HEK293 (cell line): ENCODE measurements at regions not wholly inside any gene's neighbourhood (a gene's known extent, or its start where the extent isn't known, plus 50 kb on each side); places are given as distances from the start of the nearest gene placed in this dataset.

Experiments used
- CTCF ChIP-seq: fragments of 450-650 bp; formaldehyde crosslinking; IDR thresholded peaks from 2 replicates; pipeline ENCODE4 v1.5.1; 2016; ENCODE audit warnings: missing biosample characterization, missing genetic modification characterization
- MYNN ChIP-seq: fragments of 450-650 bp; formaldehyde crosslinking; IDR thresholded peaks from 2 replicates; pipeline ENCODE4 v1.5.1; 2016; ENCODE audit warnings: missing biosample characterization, missing genetic modification characterization, borderline replicate concordance
- SALL2 ChIP-seq: fragments of 450-650 bp; formaldehyde crosslinking; IDR thresholded peaks from 2 replicates; pipeline ENCODE4 v1.5.0; 2017; ENCODE audit warnings: missing biosample characterization, mild to moderate bottlenecking, missing genetic modification characterization, borderline replicate concordance
- ZNF404 ChIP-seq: fragments of 450-650 bp; formaldehyde crosslinking; IDR thresholded peaks from 2 replicates; pipeline ENCODE4 v1.5.1; 2017; ENCODE audit warnings: missing biosample characterization, missing genetic modification characterization
- ZNF501 ChIP-seq: fragments of 450-650 bp; formaldehyde crosslinking; IDR thresholded peaks from 2 replicates; pipeline ENCODE4 v1.5.1; 2016; ENCODE audit warnings: missing biosample characterization, missing genetic modification characterization
- ZNF776 ChIP-seq: fragments of 450-650 bp; formaldehyde crosslinking; IDR thresholded peaks from 2 replicates; pipeline ENCODE4 v1.5.0; 2017; ENCODE audit warnings: missing biosample characterization, missing genetic modification characterization, borderline replicate concordance
- ZNF843 ChIP-seq: fragments of 450-650 bp; formaldehyde crosslinking; IDR thresholded peaks from 2 replicates; pipeline ENCODE4 v1.5.1; 2016; ENCODE audit warnings: missing biosample characterization, missing genetic modification characterization
- TF ChIP-seq, protein P1 (sequence below): fragments of 450-650 bp; formaldehyde crosslinking; IDR thresholded peaks from 2 replicates; pipeline ENCODE4 v1.5.1; 2016; ENCODE audit warnings: missing biosample characterization, missing genetic modification characterization

- no peak for TF ChIP-seq MYNN (tag by site-specific recombination)
- TF ChIP-seq ZNF404 (tag by site-specific recombination), result no peak
- no peak for TF ChIP-seq ZNF501 (tag by site-specific recombination)
- TF ChIP-seq, protein P1, sequence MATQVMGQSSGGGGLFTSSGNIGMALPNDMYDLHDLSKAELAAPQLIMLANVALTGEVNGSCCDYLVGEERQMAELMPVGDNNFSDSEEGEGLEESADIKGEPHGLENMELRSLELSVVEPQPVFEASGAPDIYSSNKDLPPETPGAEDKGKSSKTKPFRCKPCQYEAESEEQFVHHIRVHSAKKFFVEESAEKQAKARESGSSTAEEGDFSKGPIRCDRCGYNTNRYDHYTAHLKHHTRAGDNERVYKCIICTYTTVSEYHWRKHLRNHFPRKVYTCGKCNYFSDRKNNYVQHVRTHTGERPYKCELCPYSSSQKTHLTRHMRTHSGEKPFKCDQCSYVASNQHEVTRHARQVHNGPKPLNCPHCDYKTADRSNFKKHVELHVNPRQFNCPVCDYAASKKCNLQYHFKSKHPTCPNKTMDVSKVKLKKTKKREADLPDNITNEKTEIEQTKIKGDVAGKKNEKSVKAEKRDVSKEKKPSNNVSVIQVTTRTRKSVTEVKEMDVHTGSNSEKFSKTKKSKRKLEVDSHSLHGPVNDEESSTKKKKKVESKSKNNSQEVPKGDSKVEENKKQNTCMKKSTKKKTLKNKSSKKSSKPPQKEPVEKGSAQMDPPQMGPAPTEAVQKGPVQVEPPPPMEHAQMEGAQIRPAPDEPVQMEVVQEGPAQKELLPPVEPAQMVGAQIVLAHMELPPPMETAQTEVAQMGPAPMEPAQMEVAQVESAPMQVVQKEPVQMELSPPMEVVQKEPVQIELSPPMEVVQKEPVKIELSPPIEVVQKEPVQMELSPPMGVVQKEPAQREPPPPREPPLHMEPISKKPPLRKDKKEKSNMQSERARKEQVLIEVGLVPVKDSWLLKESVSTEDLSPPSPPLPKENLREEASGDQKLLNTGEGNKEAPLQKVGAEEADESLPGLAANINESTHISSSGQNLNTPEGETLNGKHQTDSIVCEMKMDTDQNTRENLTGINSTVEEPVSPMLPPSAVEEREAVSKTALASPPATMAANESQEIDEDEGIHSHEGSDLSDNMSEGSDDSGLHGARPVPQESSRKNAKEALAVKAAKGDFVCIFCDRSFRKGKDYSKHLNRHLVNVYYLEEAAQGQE (tag by site-specific recombination), result no peak
- TF ChIP-seq SALL2 (tag by site-specific recombination), result no peak
- TF ChIP-seq ZNF776 (tag by site-specific recombination), result no peak
- TF ChIP-seq CTCF, result no peak
- TF ChIP-seq ZNF843 (tag by site-specific recombination), result no peak
These were observed 189.0 kb upstream of the MCTP2 start for GRCh38 chr15:94042180-94042928.
